GM12892 (cell line): ENCODE measurements at regions not wholly inside any gene's neighbourhood (a gene's known extent, or its start where the extent isn't known, plus 50 kb on each side); places are given as distances from the start of the nearest gene placed in this dataset.

Experiments
- POLR2A ChIP-seq: IDR thresholded peaks from 2 replicates; pipeline ENCODE4 v1.6.1; 2011; ENCODE audit warnings: low read depth, low read length, control low read depth
- POLR2AphosphoS5 ChIP-seq: IDR thresholded peaks from 2 replicates; pipeline ENCODE4 v1.6.1; 2011; ENCODE audit warnings: low read depth, low read length, control low read depth
- TAF1 ChIP-seq: IDR thresholded peaks from 2 replicates; pipeline ENCODE4 v1.6.1; 2011; ENCODE audit warnings: low read depth, mild to moderate bottlenecking, control low read depth, low read length, borderline replicate concordance

DNA sequence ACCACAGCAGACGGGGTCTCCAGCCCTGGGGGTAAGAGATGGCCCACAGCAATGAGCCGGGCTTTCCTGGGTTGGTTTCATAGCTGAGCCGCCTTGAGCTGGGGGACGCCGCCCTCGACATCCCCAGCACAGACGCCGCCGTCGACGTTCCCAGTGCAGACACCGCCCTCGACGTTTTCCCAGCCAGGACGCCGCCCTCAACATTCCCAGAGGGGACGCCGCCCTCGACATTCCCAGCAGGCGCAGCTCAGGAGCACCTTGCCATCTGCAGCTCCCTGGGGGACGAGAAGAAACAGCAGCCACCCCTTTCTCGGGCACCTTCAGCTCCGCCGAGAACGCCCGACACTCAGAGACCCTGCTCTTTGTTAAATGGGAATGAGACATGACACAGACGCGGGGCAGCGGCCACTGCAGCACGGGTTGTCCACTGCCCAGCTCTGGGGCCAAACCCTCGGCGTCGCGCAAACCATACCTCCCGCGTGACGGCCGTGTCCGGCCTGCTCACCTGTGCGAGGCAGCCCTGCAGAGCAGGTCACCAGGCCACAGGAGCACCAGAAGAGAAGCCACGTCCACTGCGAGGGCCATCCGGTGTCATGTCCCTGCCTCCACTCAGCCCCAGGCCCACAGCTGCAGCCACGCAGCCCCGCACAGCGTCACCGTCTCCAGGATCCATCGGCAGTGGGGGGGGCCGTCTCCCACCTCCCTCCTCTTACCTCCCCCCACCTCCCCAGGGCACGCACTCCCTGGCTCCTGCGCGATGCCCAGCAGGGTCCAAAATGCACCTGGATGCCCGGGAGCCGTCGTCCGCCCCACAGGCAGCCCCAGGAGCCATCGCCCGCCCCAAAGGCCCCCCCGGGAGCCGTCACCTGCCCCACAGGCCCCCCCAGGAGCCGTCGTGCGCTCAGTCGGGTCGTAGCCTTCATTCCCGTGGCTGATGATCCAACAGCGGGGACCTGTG lies 77.4 kb upstream of the GALNT9 start:
- no peak for TF ChIP-seq POLR2A
- no peak for TF ChIP-seq POLR2AphosphoS5
- no peak for TF ChIP-seq TAF1
